Right lobe of liver (tissue), 4 donors: ENCODE measurements at regions not wholly inside any gene's neighbourhood (a gene's known extent, or its start where the extent isn't known, plus 50 kb on each side); places are given as distances from the start of the nearest gene placed in this dataset.
"Not testable (repeated sequence)": the region's sequence is repeated elsewhere in the genome, so short reads cannot be mapped to it uniquely, and the experiment has no call there.

ENCODE experiments used
- POLR2A ChIP-seq: fragments of 450-650 bp; IDR thresholded peaks from one replicate; pipeline ENCODE4 v1.6.1; 2017; ENCODE audit warnings: antibody characterized with exemption, mild to moderate bottlenecking
- TF ChIP-seq, protein P1 (sequence below), 4 donors: fragments of 200-600 bp in 3 of 4; fragments of 450-650 bp in 1 of 4; IDR thresholded peaks; one replicate each; pipeline versions ENCODE4 v1.5.1 to v1.8.0; 2016 to 2022; ENCODE audit warnings: antibody characterized with exemption in 4 of 4, mild to moderate bottlenecking in 2 of 4
- donor health status: DM: no; HTN: no; CAD: no.
- donor health status: DM: no; HTN: no; CAD: no.
- donor health status: DM: no; HTN: yes; CAD: no.

- TF ChIP-seq, protein P1, sequence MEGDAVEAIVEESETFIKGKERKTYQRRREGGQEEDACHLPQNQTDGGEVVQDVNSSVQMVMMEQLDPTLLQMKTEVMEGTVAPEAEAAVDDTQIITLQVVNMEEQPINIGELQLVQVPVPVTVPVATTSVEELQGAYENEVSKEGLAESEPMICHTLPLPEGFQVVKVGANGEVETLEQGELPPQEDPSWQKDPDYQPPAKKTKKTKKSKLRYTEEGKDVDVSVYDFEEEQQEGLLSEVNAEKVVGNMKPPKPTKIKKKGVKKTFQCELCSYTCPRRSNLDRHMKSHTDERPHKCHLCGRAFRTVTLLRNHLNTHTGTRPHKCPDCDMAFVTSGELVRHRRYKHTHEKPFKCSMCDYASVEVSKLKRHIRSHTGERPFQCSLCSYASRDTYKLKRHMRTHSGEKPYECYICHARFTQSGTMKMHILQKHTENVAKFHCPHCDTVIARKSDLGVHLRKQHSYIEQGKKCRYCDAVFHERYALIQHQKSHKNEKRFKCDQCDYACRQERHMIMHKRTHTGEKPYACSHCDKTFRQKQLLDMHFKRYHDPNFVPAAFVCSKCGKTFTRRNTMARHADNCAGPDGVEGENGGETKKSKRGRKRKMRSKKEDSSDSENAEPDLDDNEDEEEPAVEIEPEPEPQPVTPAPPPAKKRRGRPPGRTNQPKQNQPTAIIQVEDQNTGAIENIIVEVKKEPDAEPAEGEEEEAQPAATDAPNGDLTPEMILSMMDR (IDR thresholded peaks at IDR 0.05) = not testable (repeated sequence)
- TF ChIP-seq POLR2A = not testable (repeated sequence)
Measured at GRCh38 chr9:26491922-26492607, 400.5 kb downstream of the CAAP1 start.
